ENCODE measurements at regions not wholly inside any gene's neighbourhood (a gene's known extent, or its start where the extent isn't known, plus 50 kb on each side); places are given as distances from the start of the nearest gene placed in this dataset.

GRCh38 chr18:53660306-53660705 lies 564.2 kb downstream of the MBD2 start:
- Histone ChIP-seq H3K27me3 (replicated peaks; ENCODE audit: control insufficient read depth, insufficient read depth, low read length) (no peaks in the 10 kb centered on the region), H3K36me3 (ENCODE audit: control insufficient read depth, insufficient read depth, low read length) (no peaks in the 10 kb centered on the region), H3K4me3 (replicated peaks; ENCODE audit: low read depth, low read length) (no peak overlapping the region)
- no peak for TF ChIP-seq CTCF (IDR thresholded peaks at IDR 0.05; ENCODE audit: insufficient read depth, low read length, poor library complexity, severe bottlenecking)
- DNase-seq (ENCODE audit: extremely low read depth, insufficient read length) = no peak

- Histone ChIP-seq H3K27me3 (replicated peaks; ENCODE audit: control insufficient read depth, insufficient read depth, low read length) (no peaks in the 10 kb centered on the region), H3K4me3 (replicated peaks; ENCODE audit: low read depth, low read length) (no peak overlapping the region), H3K36me3 (ENCODE audit: control insufficient read depth, insufficient read depth, low read length) (no peaks in the 10 kb centered on the region)
- no peak for TF ChIP-seq CTCF (IDR thresholded peaks at IDR 0.05; ENCODE audit: insufficient read depth, low read length, poor library complexity, severe bottlenecking)
- no peak for DNase-seq (ENCODE audit: extremely low read depth, insufficient read length)
Observed at GRCh38 chr18:53657257-53657656, 567.2 kb downstream of the MBD2 start.

- DNase-seq (ENCODE audit: extremely low read depth, insufficient read length) = no peak
- Histone ChIP-seq H3K4me3 (replicated peaks; ENCODE audit: low read depth, low read length) (no peak overlapping the region), H3K36me3 (ENCODE audit: control insufficient read depth, insufficient read depth, low read length) (no peaks in the 10 kb centered on the region), H3K27me3 (replicated peaks; ENCODE audit: control insufficient read depth, insufficient read depth, low read length) (no peaks in the 10 kb centered on the region)
- TF ChIP-seq CTCF (IDR thresholded peaks at IDR 0.05; ENCODE audit: insufficient read depth, low read length, poor library complexity, severe bottlenecking) = no peak
Observed at GRCh38 chr18:53649621-53650020, 574.8 kb downstream of the MBD2 start.

GRCh38 chr18:53644799-53645471 lies 579.5 kb downstream of the MBD2 start:
- no peak for TF ChIP-seq CTCF (IDR thresholded peaks at IDR 0.05; ENCODE audit: insufficient read depth, low read length, poor library complexity, severe bottlenecking)
- no peaks in the 10 kb centered on the region for H3K36me3 ChIP-seq (ENCODE audit: control insufficient read depth, insufficient read depth, low read length)
- no peaks in the 10 kb centered on the region for H3K27me3 ChIP-seq (replicated peaks; ENCODE audit: control insufficient read depth, insufficient read depth, low read length)
- no peak for DNase-seq (ENCODE audit: extremely low read depth, insufficient read length)
- no peak overlapping the region for H3K4me3 ChIP-seq (replicated peaks; ENCODE audit: low read depth, low read length)

GRCh38 chr18:53639687-53640086 lies 584.8 kb downstream of the MBD2 start:
- DNase-seq (ENCODE audit: extremely low read depth, insufficient read length) = no peak
- no peaks in the 10 kb centered on the region for H3K36me3 ChIP-seq (ENCODE audit: control insufficient read depth, insufficient read depth, low read length)
- TF ChIP-seq CTCF (IDR thresholded peaks at IDR 0.05; ENCODE audit: insufficient read depth, low read length, poor library complexity, severe bottlenecking) = no peak

GRCh38 chr18:53629337-53629736 lies 595.1 kb downstream of the MBD2 start:
- Histone ChIP-seq H3K36me3 (ENCODE audit: control insufficient read depth, insufficient read depth, low read length) (no peaks in the 10 kb centered on the region), H3K4me3 (replicated peaks; ENCODE audit: low read depth, low read length) (no peak overlapping the region), H3K27me3 (replicated peaks; ENCODE audit: control insufficient read depth, insufficient read depth, low read length) (no peaks in the 10 kb centered on the region)
- TF ChIP-seq CTCF (IDR thresholded peaks at IDR 0.05; ENCODE audit: insufficient read depth, low read length, poor library complexity, severe bottlenecking) = no peak
- DNase-seq (ENCODE audit: extremely low read depth, insufficient read length) = no peak

More at GRCh38 chr18:53639687-53640086, 584.8 kb downstream of the MBD2 start:
- Histone ChIP-seq H3K27me3 (replicated peaks; ENCODE audit: control insufficient read depth, insufficient read depth, low read length) (no peaks in the 10 kb centered on the region), H3K4me3 (replicated peaks; ENCODE audit: low read depth, low read length) (no peak overlapping the region)
